ENCODE measurements at regions not wholly inside any gene's neighbourhood (a gene's known extent, or its start where the extent isn't known, plus 50 kb on each side); places are given as distances from the start of the nearest gene placed in this dataset.

- TF ChIP-seq TAF1 (IDR thresholded peaks at IDR 0.05; ENCODE audit: low read depth, low read length) (no peak), E2F6 (IDR thresholded peaks at IDR 0.05) (no peak), CREB1 (IDR thresholded peaks at IDR 0.05) (no peak), NRF1 (IDR thresholded peaks at IDR 0.05; ENCODE audit: low read depth, low read length) (no peak)
These were observed 477.1 kb downstream of the CAAP1 start (continued) for GRCh38 chr9:26415528-26415927.
